Neuronal stem cell (in vitro differentiated cells): ENCODE measurements at regions not wholly inside any gene's neighbourhood (a gene's known extent, or its start where the extent isn't known, plus 50 kb on each side); places are given as distances from the start of the nearest gene placed in this dataset.
A peak's percentile ranks its signal among the peaks of the same experiment; 100 is the strongest.

ENCODE experiments used
- DNase-seq: peaks from one replicate; pipeline ENCODE4 v3.0.0-alpha.2; 2013; ENCODE audit warnings: low spot score
- H2AFZ ChIP-seq: one replicate; pipeline ENCODE4 v1.6.1; 2013; ENCODE audit warnings: mild to moderate bottlenecking, low read length, inconsistent platforms
- H2AK5ac ChIP-seq: 2 replicates; pipeline ENCODE4 v1.6.1; 2013; ENCODE audit warnings: low read depth, mild to moderate bottlenecking, inconsistent platforms, low read length, moderate library complexity, mixed read lengths
- H2BK120ac ChIP-seq: 2 replicates; pipeline ENCODE4 v1.6.1; 2013; ENCODE audit warnings: low read depth, mild to moderate bottlenecking, inconsistent platforms, low read length, moderate library complexity, mixed read lengths
- H2BK12ac ChIP-seq: one replicate; pipeline ENCODE4 v1.6.1; 2013; ENCODE audit warnings: low read length, inconsistent platforms
- H2BK15ac ChIP-seq: 2 replicates; pipeline ENCODE4 v1.6.1; 2013; ENCODE audit warnings: mild to moderate bottlenecking, low read length, inconsistent platforms, mixed read lengths
- H2BK5ac ChIP-seq: one replicate; pipeline ENCODE4 v1.6.1; 2013; ENCODE audit warnings: inconsistent platforms, mild to moderate bottlenecking, low read length, moderate library complexity
- H3K14ac ChIP-seq: one replicate; pipeline ENCODE4 v1.6.1; 2013; ENCODE audit warnings: low read length, inconsistent platforms
- H3K18ac ChIP-seq: 2 replicates; pipeline ENCODE4 v1.6.1; 2013; ENCODE audit warnings: low read length, inconsistent platforms
- H3K23ac ChIP-seq: 2 replicates; pipeline ENCODE4 v1.6.1; 2013; ENCODE audit warnings: low read depth, mild to moderate bottlenecking, mixed read lengths, low read length, inconsistent platforms; ENCODE audit not compliant: poor library complexity
- H3K27ac ChIP-seq: replicated peaks from 3 replicates; pipeline ENCODE4 v1.5.1; 2013; ENCODE audit warnings: low read length, inconsistent platforms
- H3K27me3 ChIP-seq, 3 experiments: 2 replicates each; pipeline ENCODE4 v1.6.1; 2013; ENCODE audit warnings: low read length in 3 of 3, mild to moderate bottlenecking in 2 of 3, inconsistent platforms in 1 of 3, low read depth in 1 of 3, mixed read lengths in 1 of 3, moderate library complexity in 1 of 3; ENCODE audit not compliant: control insufficient read depth in 3 of 3, insufficient read depth in 3 of 3
- H3K36me3 ChIP-seq, 2 donors: replicated peaks in 1 of 2; 2 replicates each; pipeline ENCODE4 v1.6.1; 2013; ENCODE audit warnings: low read length in 2 of 2; ENCODE audit not compliant: control insufficient read depth in 2 of 2, insufficient read depth in 2 of 2
- H3K4ac ChIP-seq: 2 replicates; pipeline ENCODE4 v1.6.1; 2013; ENCODE audit warnings: inconsistent platforms, mild to moderate bottlenecking, low read length, moderate library complexity
- H3K4me1 ChIP-seq, 2 donors: 1 replicate in 1 of 2; 2 replicates in 1 of 2; pipeline ENCODE4 v1.6.1; 2013; ENCODE audit warnings: low read length in 2 of 2, low read depth in 1 of 2; ENCODE audit not compliant: control insufficient read depth in 2 of 2, insufficient read depth in 1 of 2
- H3K4me2 ChIP-seq: one replicate; pipeline ENCODE4 v1.6.1; 2013; ENCODE audit warnings: mild to moderate bottlenecking, low read length, inconsistent platforms; ENCODE audit not compliant: insufficient read depth, poor library complexity, severe bottlenecking
- H3K4me3 ChIP-seq, 2 donors: 2 replicates each; pipeline ENCODE4 v1.5.1; 2013; ENCODE audit warnings: low read length in 2 of 2, mild to moderate bottlenecking in 2 of 2, inconsistent platforms in 1 of 2, moderate library complexity in 1 of 2
- H3K79me1 ChIP-seq: one replicate; pipeline ENCODE4 v1.6.1; 2013; ENCODE audit warnings: low read depth, mild to moderate bottlenecking, inconsistent platforms, low read length, moderate library complexity
- H3K9ac ChIP-seq: one replicate; pipeline ENCODE4 v1.6.1; 2013; ENCODE audit warnings: mild to moderate bottlenecking, low read depth, low read length, inconsistent platforms; ENCODE audit not compliant: poor library complexity
- H3K9me3 ChIP-seq, 2 donors: replicated peaks in 1 of 2; 2 replicates each; pipeline versions ENCODE3 to v1.6.1; 2013; ENCODE audit warnings: low read length in 2 of 2, mild to moderate bottlenecking in 2 of 2, inconsistent platforms in 1 of 2, low read depth in 1 of 2, mixed read lengths in 1 of 2, moderate library complexity in 1 of 2; ENCODE audit not compliant: control insufficient read depth in 2 of 2, insufficient read depth in 1 of 2
- H4K8ac ChIP-seq: one replicate; pipeline ENCODE4 v1.6.1; 2013; ENCODE audit warnings: low read depth, mild to moderate bottlenecking, inconsistent platforms, low read length, moderate library complexity
- H4K91ac ChIP-seq: one replicate; pipeline ENCODE4 v1.6.1; 2013; ENCODE audit warnings: low read length, low read depth, mild to moderate bottlenecking, inconsistent platforms; ENCODE audit not compliant: poor library complexity
- WGBS, 2 donors: extraction: QIAGEN DNeasy Blood & Tissue Kit; methylation state at CpG; one replicate each; pipeline ENCODE4 v1.1.7; 2013; ENCODE audit warnings: missing lambda C conversion rate in 2 of 2, mixed read lengths in 1 of 2; ENCODE audit not compliant: insufficient read length in 2 of 2, insufficient replicate concordance in 1 of 2; ENCODE audit errors: extremely low coverage in 2 of 2; 5-methylcytosine and 5-hydroxymethylcytosine counted together

DNA sequence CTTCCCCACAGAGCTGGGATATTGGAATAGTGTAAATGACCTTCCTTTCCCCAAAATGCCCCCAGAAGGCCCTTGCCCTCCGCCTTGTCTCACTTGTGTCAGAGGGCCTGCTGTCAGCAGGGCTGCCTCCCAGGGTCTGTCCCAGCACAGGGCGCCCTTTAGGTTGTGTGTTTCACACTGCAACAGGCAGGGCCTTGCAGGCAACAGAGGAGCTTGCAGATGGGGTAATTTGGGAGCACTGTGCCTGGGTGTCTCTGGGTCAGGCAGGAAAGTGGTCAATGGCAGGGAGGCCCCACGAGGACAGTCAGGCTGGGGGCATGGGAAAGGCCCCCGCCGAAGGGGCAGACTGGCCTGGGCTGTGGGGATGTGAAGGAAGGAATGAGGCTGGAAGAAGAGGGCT, 130.7 kb downstream of the ASB1 start:
- no peak overlapping the region for H4K91ac ChIP-seq
- H3K4me2 ChIP-seq, result no peak overlapping the region
- no CpG with 5 or more reads among the region's 5 CpGs for WGBS, 2 donors
- no peak overlapping the region for H3K4ac ChIP-seq
- H3K4me1 ChIP-seq, result peaks cover 0 to 5% of the 10 kb centered on the region in 2 donors
- H3K79me1 ChIP-seq, result no peaks in the 10 kb centered on the region
- no peak overlapping the region for H2BK120ac ChIP-seq
- H3K9me3 ChIP-seq, result peaks cover 0 to 2% of the 10 kb centered on the region in 2 donors
- H3K14ac ChIP-seq, result no peak overlapping the region
- peaks cover 0 to 9% (median 0%) of the 10 kb centered on the region in 3 experiments for H3K27me3 ChIP-seq
- H3K18ac ChIP-seq, result no peak overlapping the region
- DNase-seq, result no peak
- no peak overlapping the region for H3K4me3 ChIP-seq
- H3K36me3 ChIP-seq, result no peaks in the 10 kb centered on the region
- H2BK12ac ChIP-seq, result no peak overlapping the region
- no peak overlapping the region for H4K8ac ChIP-seq
- no peak overlapping the region for H2BK15ac ChIP-seq
- H2BK5ac ChIP-seq, result no peak overlapping the region
- H3K27ac ChIP-seq, result no peak overlapping the region
- H2AK5ac ChIP-seq, result no peak overlapping the region
- H3K9ac ChIP-seq, result no peak overlapping the region
- no peak overlapping the region for H2AFZ ChIP-seq
- H3K23ac ChIP-seq, result no peak overlapping the region

DNA sequence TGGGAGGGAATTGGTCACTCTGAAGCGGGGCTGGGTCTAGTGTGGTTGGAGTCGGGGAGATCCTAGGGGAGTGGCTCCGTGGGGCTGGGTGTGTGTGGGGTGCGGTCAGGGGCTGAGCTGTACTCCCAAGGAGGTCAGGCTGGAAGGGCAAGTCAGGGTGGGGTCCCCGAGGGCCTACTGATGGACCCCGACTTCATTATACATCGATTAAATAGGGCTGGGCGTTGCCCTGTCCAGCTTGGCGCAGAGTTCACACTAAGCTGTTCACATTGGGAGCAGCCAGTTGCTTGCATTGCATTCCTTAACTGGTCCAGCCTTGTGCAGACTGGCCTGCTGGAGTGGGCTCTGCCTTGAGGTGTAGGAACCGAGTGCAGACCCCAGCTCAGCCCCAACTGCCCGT, 131.2 kb downstream of the ASB1 start:
- no peak overlapping the region for H3K27ac ChIP-seq
- H3K9me3 ChIP-seq, result peaks cover 0 to 2% of the 10 kb centered on the region in 2 donors
- H4K8ac ChIP-seq, result no peak overlapping the region
- H2BK15ac ChIP-seq, result no peak overlapping the region
- peaks cover 0 to 13% (median 0%) of the 10 kb centered on the region in 3 experiments for H3K27me3 ChIP-seq
- no peak overlapping the region for H2AK5ac ChIP-seq
- H3K14ac ChIP-seq, result no peak overlapping the region
- H3K4me1 ChIP-seq, result peaks cover 0 to 5% of the 10 kb centered on the region in 2 donors
- H3K4me3 ChIP-seq, result no peak overlapping the region
- no CpG with 5 or more reads among the region's 11 CpGs for WGBS, 2 donors
- H3K4me2 ChIP-seq, result no peak overlapping the region
- no peak overlapping the region for H3K23ac ChIP-seq
- no peak for DNase-seq
- H2BK12ac ChIP-seq, result no peak overlapping the region
- H3K36me3 ChIP-seq, result no peaks in the 10 kb centered on the region
- H2AFZ ChIP-seq, result no peak overlapping the region
- no peak overlapping the region for H2BK120ac ChIP-seq
- H3K79me1 ChIP-seq, result no peaks in the 10 kb centered on the region
- H2BK5ac ChIP-seq, result no peak overlapping the region
- no peak overlapping the region for H3K9ac ChIP-seq
- H3K4ac ChIP-seq, result no peak overlapping the region
- H3K18ac ChIP-seq, result no peak overlapping the region
- no peak overlapping the region for H4K91ac ChIP-seq

DNA sequence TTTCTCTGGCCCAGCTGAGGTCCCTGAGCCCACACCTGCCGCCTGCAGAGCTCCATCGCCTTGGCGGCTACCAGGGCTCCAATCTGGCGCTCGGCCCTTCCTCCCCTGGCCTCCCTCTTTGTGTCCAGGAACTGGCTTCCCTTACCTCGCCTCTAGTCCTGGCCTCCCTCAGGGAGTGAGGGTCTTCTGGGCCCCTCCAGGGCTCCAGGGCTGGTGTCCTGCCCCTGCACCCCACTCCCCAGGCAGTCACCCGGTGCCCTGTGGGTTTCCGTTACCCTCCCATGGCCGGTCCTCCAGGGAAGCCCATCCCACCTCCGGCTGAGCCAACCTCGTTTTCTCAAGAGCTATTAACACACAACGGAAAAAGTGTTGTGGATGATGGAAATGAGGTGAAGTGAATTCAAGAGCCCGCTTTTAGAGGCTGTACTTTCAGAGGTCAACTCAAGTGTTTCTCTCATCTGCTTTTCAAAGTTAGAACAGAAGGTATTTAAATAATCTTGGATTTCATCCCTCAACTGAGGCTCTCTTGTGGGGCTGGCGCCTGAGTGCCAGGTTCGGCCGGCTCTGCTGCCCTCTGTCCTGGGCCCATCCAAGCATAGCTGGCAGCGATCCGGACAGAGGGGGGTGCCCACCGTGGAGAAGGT, 131.9 kb downstream of the ASB1 start:
- H3K4ac ChIP-seq, result no peak overlapping the region
- WGBS, 2 donors, result no CpG with 5 or more reads among the region's 19 CpGs
- no peak overlapping the region for H3K23ac ChIP-seq

DNA sequence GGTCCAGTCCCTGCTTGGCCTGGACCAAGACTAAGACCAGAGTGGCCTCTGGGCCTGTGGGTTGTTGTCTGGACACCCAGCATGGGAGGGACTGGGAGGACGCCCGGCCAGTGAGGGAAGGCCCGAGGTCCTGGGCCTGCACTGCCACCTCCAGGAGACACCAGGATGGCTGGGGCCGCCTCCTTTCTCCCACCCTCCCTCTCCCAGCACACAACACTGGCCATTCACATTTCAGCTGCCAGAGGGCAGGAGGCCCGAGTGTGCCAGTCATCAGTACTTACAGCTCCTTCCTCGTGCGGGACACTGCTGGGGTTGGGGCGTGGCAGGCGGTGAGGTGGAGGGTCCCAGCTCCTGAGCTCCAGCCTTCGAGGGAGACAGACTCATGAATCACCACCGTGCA, 133.5 kb downstream of the ASB1 start:
- H2BK15ac ChIP-seq, result peak overlapping the region; percentile 70
- no peak overlapping the region for H3K9ac ChIP-seq
- peaks cover 0 to 2% of the 10 kb centered on the region in 2 donors for H3K9me3 ChIP-seq
- no peak overlapping the region for H4K91ac ChIP-seq
- H3K4me1 ChIP-seq, result peaks cover 0 to 3% of the 10 kb centered on the region in 2 donors
- H3K4ac ChIP-seq, result no peak overlapping the region
- no peaks in the 10 kb centered on the region for H3K36me3 ChIP-seq
- DNase-seq, result no peak
- WGBS, 2 donors, result no CpG with 5 or more reads among the region's 11 CpGs
- peak overlapping the region; percentile 84 for H2BK120ac ChIP-seq
- no peak overlapping the region for H3K23ac ChIP-seq
- H4K8ac ChIP-seq, result no peak overlapping the region
- H2BK12ac ChIP-seq, result peak overlapping the region; percentile 63
- H3K4me2 ChIP-seq, result no peak overlapping the region
- H2AFZ ChIP-seq, result no peak overlapping the region
- peak overlapping the region; percentile 33 for H3K18ac ChIP-seq
- no peak overlapping the region for H3K4me3 ChIP-seq
- peaks cover 0 to 19% (median 0%) of the 10 kb centered on the region in 3 experiments for H3K27me3 ChIP-seq
- H2BK5ac ChIP-seq, result no peak overlapping the region
- H3K79me1 ChIP-seq, result no peaks in the 10 kb centered on the region
- H2AK5ac ChIP-seq, result no peak overlapping the region
- H3K27ac ChIP-seq, result no peak overlapping the region
- peak overlapping the region; percentile 50 for H3K14ac ChIP-seq

More for the DNA sequence above, 131.9 kb downstream of the ASB1 start:
- Histone ChIP-seq H2AFZ (no peak overlapping the region), H2BK120ac (no peak overlapping the region), H3K27ac (no peak overlapping the region), H3K79me1 (no peaks in the 10 kb centered on the region), H3K14ac (no peak overlapping the region), H3K36me3 (no peaks in the 10 kb centered on the region), H3K4me2 (no peak overlapping the region), H3K9ac (no peak overlapping the region), H4K91ac (no peak overlapping the region), H3K27me3 (peaks cover 0 to 16% (median 0%) of the 10 kb centered on the region in 3 experiments), H2AK5ac (no peak overlapping the region), H3K4me3 (no peak overlapping the region), H2BK12ac (no peak overlapping the region), H2BK5ac (no peak overlapping the region), H4K8ac (no peak overlapping the region), H3K4me1 (peaks cover 0 to 5% of the 10 kb centered on the region in 2 donors), H3K9me3 (peaks cover 0 to 2% of the 10 kb centered on the region in 2 donors), H3K18ac (no peak overlapping the region), H2BK15ac (peak overlapping the region; percentile 68)
- no peak for DNase-seq
